AG10803 (cell line): ENCODE measurements at regions not wholly inside any gene's neighbourhood (a gene's known extent, or its start where the extent isn't known, plus 50 kb on each side); places are given as distances from the start of the nearest gene placed in this dataset.

ENCODE experiments used
- DNase-seq: peaks from one replicate; pipeline ENCODE4 v3.0.0; 2010; ENCODE audit warnings: low read depth
- H3K4me3 ChIP-seq: 2 replicates; pipeline ENCODE4 v1.5.1; 2011; ENCODE audit warnings: mild to moderate bottlenecking, low read length, control low read depth
- CTCF ChIP-seq: conservative IDR thresholded peaks from 2 replicates; pipeline ENCODE4 v1.5.1; 2011; ENCODE audit warnings: mild to moderate bottlenecking, low read length, control low read depth, inconsistent platforms

- no peak for DNase-seq
- no peak overlapping the region for H3K4me3 ChIP-seq
- TF ChIP-seq CTCF, result no peak
Measured at GRCh38 chr14:99029145-99029915, 242.7 kb downstream of the BCL11B start.

GRCh38 chr14:99029916-99030305 is 242.1 kb downstream of the BCL11B start:
- no peak for DNase-seq

GRCh38 chr14:99030454-99030853 is 241.5 kb downstream of the BCL11B start:
- H3K4me3 ChIP-seq, result no peak overlapping the region
- DNase-seq, result no peak
- TF ChIP-seq CTCF, result no peak

More at GRCh38 chr14:99029916-99030305, 242.1 kb downstream of the BCL11B start:
- TF ChIP-seq CTCF, result no peak
- no peak overlapping the region for H3K4me3 ChIP-seq

GRCh38 chr14:99032759-99033158 is 239.2 kb downstream of the BCL11B start:
- DNase-seq, result no peak
- TF ChIP-seq CTCF, result no peak
- no peak overlapping the region for H3K4me3 ChIP-seq

GRCh38 chr14:99033951-99034350 is 238.0 kb downstream of the BCL11B start:
- no peak for DNase-seq
- TF ChIP-seq CTCF, result no peak
- H3K4me3 ChIP-seq, result no peak overlapping the region

GRCh38 chr14:99034711-99035171 is 237.3 kb downstream of the BCL11B start:
- no peak for TF ChIP-seq CTCF
- DNase-seq, result no peak
- no peak overlapping the region for H3K4me3 ChIP-seq

GRCh38 chr14:99035268-99035667 is 236.7 kb downstream of the BCL11B start:
- H3K4me3 ChIP-seq, result no peak overlapping the region

More at GRCh38 chr14:99035268-99035667, 236.7 kb downstream of the BCL11B start:
- peak; percentile 59 for DNase-seq
- TF ChIP-seq CTCF, result no peak
